ENCODE measurements at regions not wholly inside any gene's neighbourhood (a gene's known extent, or its start where the extent isn't known, plus 50 kb on each side); places are given as distances from the start of the nearest gene placed in this dataset.

GRCh38 chr2:137896467-137896866, 67.8 kb upstream of the HNMT start:
- Histone ChIP-seq H3K4me1 (ENCODE audit: control insufficient read depth, insufficient read depth, low read length) (no peaks in the 10 kb centered on the region), H3K79me2 (ENCODE audit: control insufficient read depth, insufficient read depth, low read length) (no peaks in the 10 kb centered on the region), H3K4me3 (no peak overlapping the region), H3K9ac (ENCODE audit: control insufficient read depth, insufficient read depth, low read length) (no peak overlapping the region), H4K20me1 (ENCODE audit: control insufficient read depth, insufficient read depth) (no peaks in the 10 kb centered on the region), H3K27me3 (replicated peaks in 1 of 2; ENCODE audit: control insufficient read depth in 2 of 2, insufficient read depth in 2 of 2, low read length in 1 of 2) (no peaks in the 10 kb centered on the region; a peak in 2 of 4 replicates), H3K9me3 (replicated peaks; ENCODE audit: control insufficient read depth, insufficient read depth, low read length) (no peaks in the 10 kb centered on the region), H3K4me2 (ENCODE audit: control insufficient read depth, insufficient read depth) (no peak overlapping the region), H3K36me3 (ENCODE audit: control insufficient read depth in 2 of 2, insufficient read depth in 2 of 2, low read length in 1 of 2) (no peaks in the 10 kb centered on the region), H2AFZ (ENCODE audit: control insufficient read depth, low read depth, low read length) (no peak overlapping the region), H3K27ac (ENCODE audit: control insufficient read depth, insufficient read depth) (no peak overlapping the region)
- BruUV-seq (replicated peaks), result no TSS peak
- TF ChIP-seq, protein P1, sequence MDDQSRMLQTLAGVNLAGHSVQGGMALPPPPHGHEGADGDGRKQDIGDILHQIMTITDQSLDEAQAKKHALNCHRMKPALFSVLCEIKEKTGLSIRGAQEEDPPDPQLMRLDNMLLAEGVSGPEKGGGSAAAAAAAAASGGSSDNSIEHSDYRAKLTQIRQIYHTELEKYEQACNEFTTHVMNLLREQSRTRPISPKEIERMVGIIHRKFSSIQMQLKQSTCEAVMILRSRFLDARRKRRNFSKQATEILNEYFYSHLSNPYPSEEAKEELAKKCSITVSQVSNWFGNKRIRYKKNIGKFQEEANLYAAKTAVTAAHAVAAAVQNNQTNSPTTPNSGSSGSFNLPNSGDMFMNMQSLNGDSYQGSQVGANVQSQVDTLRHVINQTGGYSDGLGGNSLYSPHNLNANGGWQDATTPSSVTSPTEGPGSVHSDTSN (IDR thresholded peaks at IDR 0.05; ENCODE audit: insufficient replicate concordance, low read depth, low read length), result no peak
- TF ChIP-seq KLF5 (IDR thresholded peaks at IDR 0.05; ENCODE audit: partially characterized antibody) (no peak), MLLT1 (IDR thresholded peaks at IDR 0.05) (no peak), GATAD2B (conservative IDR thresholded peaks at IDR 0.05; ENCODE audit: low read depth) (no peak), ZZZ3 (IDR thresholded peaks at IDR 0.05; ENCODE audit: control insufficient read depth, insufficient read length, low read depth) (no peak), SREBF1 (IDR thresholded peaks at IDR 0.05; ENCODE audit: low read length) (no peak), SIN3A (IDR thresholded peaks at IDR 0.05; ENCODE audit: low read depth, low read length) (no peak), SPI1 (IDR thresholded peaks at IDR 0.05; ENCODE audit: borderline replicate concordance, insufficient read depth, low read depth, low read length) (no peak), BACH1 (IDR thresholded peaks at IDR 0.05; ENCODE audit: borderline replicate concordance) (no peak), NFIC (IDR thresholded peaks at IDR 0.05; ENCODE audit: low read depth, low read length) (no peak), SMAD5 (IDR thresholded peaks at IDR 0.05; ENCODE audit: low read depth) (no peak), TBL1XR1 (IDR thresholded peaks at IDR 0.05; ENCODE audit: low read depth, low read length) (no peak), TCF12 (IDR thresholded peaks at IDR 0.05; ENCODE audit: low read depth, low read length) (no peak), NBN (IDR thresholded peaks at IDR 0.05) (no peak)
- DNase-seq (ENCODE audit: low read depth, low spot score), result no peak
- in situ Hi-C loops (cut with MboI) (loop anchor here (25.0 kb wide), 1 partner anchor 891 kb away; the partner anchor contains the start of gene NXPH2), intact Hi-C loops (cut with micrococcal nuclease; ENCODE audit: unreplicated experiment) (no loop called here)
- POLR2A ChIA-PET, result interaction anchor here (0.6 kb wide), 1 partner anchor 68 kb away, joined by 3 read pairs; the partner anchor contains the start of gene HNMT
- CTCF ChIA-PET, result no interaction called here
- no peak for ATAC-seq
- SMC1A ChIA-PET (ENCODE audit: uncharacterized antibody, unreplicated experiment), result no interaction called here
- FAIRE-seq, result no peak
- RAD21 ChIA-PET (ENCODE audit: unreplicated experiment), result no interaction called here
- WGBS (ENCODE audit: insufficient coverage, insufficient replicate concordance, low lambda C conversion rate, missing lambda C conversion rate), result 0% methylated on average over 2 of the region's 2 CpGs
